Right lobe of liver (tissue), 4 donors: ENCODE measurements at regions not wholly inside any gene's neighbourhood (a gene's known extent, or its start where the extent isn't known, plus 50 kb on each side); places are given as distances from the start of the nearest gene placed in this dataset.

Experiments used
- POLR2A ChIP-seq: fragments of 450-650 bp; IDR thresholded peaks from one replicate; pipeline ENCODE4 v1.6.1; 2017; ENCODE audit warnings: antibody characterized with exemption, mild to moderate bottlenecking
- TF ChIP-seq, protein P1 (sequence below), 4 donors: fragments of 200-600 bp in 3 of 4; fragments of 450-650 bp in 1 of 4; IDR thresholded peaks; one replicate each; pipeline versions ENCODE4 v1.5.1 to v1.8.0; 2016 to 2022; ENCODE audit warnings: antibody characterized with exemption in 4 of 4, mild to moderate bottlenecking in 2 of 4
- donor health status: DM: no; HTN: no; CAD: no.
- donor health status: DM: no; HTN: no; CAD: no.
- donor health status: DM: no; HTN: yes; CAD: no.

DNA sequence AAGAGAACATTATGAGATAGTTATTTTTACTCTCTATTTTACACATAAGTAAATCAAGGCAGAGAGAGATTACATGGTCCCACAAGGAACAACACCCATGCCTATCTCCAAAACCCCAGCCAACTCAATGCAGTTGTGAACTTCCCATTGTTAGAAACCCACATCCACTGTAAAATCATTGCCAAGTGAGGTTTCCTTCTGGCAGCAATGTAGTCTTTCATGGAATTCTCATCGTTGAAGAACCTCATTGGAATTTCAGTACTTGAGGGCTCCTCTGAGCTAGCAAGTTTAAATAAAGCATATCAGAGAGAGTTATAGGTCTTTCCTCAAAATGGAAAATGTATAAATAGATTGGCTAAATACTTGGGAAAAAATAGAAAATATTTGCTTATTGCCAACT lies 105.2 kb downstream of the RAD51AP2 start:
- TF ChIP-seq, protein P1, sequence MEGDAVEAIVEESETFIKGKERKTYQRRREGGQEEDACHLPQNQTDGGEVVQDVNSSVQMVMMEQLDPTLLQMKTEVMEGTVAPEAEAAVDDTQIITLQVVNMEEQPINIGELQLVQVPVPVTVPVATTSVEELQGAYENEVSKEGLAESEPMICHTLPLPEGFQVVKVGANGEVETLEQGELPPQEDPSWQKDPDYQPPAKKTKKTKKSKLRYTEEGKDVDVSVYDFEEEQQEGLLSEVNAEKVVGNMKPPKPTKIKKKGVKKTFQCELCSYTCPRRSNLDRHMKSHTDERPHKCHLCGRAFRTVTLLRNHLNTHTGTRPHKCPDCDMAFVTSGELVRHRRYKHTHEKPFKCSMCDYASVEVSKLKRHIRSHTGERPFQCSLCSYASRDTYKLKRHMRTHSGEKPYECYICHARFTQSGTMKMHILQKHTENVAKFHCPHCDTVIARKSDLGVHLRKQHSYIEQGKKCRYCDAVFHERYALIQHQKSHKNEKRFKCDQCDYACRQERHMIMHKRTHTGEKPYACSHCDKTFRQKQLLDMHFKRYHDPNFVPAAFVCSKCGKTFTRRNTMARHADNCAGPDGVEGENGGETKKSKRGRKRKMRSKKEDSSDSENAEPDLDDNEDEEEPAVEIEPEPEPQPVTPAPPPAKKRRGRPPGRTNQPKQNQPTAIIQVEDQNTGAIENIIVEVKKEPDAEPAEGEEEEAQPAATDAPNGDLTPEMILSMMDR (IDR thresholded peaks at IDR 0.05), result no peak
- no peak for TF ChIP-seq POLR2A
